Amniotic epithelial cell (primary cell): ENCODE measurements at regions not wholly inside any gene's neighbourhood (a gene's known extent, or its start where the extent isn't known, plus 50 kb on each side); places are given as distances from the start of the nearest gene placed in this dataset.
"Not testable (repeated sequence)": the region's sequence is repeated elsewhere in the genome, so short reads cannot be mapped to it uniquely, and the experiment has no call there.

Experiments used
- DNase-seq: peaks from one replicate; pipeline ENCODE4 v3.0.0-alpha.2; 2010; ENCODE audit warnings: low read depth

DNA sequence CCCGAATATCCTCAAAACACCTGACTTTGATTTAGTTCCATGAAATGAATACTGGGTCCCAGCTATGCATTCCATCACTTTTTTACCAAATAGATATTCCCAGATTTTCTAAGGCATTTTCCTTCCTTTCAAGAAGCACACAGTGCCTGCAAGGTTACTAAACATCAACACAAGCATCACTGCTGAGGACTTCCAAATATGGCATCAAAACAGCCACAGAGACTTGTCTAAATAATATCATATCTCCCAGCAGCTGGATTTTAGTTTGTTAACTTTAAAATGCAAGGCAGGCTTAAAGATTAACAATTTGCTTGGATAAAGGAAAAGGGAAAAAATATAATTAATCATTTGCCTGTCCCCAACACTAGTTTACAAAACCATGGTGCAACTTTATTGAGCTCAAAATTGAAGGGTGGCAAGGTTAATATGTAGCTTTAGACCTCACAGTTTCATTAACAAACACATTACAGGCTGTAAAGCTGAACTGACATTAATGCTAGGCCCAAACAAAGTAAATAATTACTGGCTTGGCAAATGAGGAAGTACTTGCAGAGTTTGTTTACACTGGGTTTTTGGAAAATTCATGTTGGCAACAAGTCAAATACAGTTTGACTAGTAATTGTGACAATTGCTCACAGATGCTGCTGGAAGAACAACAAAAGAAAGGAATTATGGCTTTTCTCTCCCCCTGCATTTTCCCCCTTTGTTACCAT is 401.7 kb upstream of the CDIN1 start:
- DNase-seq, result no peak

GRCh38 chr15:36178303-36178633 is 401.2 kb upstream of the CDIN1 start:
- no peak for DNase-seq

- DNase-seq, result no peak
These were observed 396.2 kb upstream of the CDIN1 start for GRCh38 chr15:36183201-36183600.

DNA sequence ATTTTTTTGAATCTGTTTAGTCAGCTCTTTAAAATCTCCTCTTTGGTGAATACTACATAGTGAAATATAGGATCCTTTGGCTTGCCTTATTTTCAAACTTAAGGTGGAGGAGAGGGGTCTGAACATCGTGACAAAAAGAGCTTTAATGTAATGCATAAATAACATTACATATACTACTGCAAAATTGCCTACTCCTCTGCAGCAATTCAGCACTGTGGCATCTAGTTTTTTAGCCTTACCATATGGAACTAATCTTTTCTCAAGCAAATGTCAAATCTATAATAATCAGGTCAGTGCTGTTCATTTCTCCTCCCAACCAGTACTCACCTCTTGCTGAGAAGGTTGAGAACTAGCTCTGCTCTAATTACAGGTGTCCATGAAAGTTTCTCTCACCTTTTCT is 394.0 kb upstream of the CDIN1 start:
- no peak for DNase-seq

- DNase-seq, result no peak
These were observed 393.6 kb upstream of the CDIN1 start for GRCh38 chr15:36185845-36186244.

GRCh38 chr15:36186376-36186775 is 393.1 kb upstream of the CDIN1 start:
- no peak for DNase-seq

DNA sequence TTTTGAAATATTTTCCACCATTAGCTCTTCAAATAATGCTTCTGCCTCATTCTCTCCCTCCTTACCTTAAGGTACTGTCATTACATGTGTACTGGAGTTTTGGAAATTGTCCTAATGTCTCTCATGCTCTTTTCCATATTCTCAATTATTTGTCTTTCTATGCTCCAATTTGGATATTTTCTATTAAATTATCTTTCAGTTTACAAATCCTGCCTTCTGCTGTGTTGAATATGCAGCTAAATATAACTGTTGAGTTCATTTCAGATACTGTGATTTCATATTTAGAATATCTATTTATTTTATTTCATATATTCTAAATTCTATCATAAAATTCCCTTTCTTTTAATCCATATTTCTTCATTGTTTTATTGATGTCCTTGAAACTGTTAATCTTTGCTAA is 388.0 kb upstream of the CDIN1 start:
- no peak for DNase-seq

DNA sequence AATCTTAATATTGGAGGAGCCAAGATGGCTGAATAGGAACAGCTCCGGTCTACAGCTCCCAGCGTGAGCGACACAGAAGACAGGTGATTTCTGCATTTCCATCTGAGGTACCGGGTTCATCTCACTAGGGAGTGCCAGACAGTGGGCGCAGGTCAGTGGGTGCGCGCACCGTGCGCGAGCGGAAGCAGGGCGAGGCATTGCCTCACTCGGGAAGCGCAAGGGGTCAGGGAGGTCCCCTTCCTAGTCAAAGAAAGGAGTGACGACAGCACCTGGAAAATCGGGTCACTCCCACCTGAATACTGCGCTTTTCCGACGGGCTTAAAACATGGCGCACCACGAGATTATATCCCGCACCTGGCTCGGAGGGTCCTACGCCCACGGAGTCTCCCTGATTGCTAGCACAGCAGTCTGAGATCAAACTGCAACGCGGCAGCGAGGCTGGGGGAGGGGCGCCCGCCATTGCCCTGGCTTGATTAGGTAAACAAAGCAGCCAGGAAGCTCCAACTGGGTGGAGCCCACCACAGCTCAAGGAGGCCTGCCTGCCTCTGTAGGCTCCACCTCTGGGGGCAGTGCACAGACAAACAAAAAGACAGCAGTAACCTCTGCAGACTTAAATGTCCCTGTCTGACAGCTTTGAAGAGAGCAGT is 383.9 kb upstream of the CDIN1 start:
- not testable (repeated sequence) for DNase-seq

GRCh38 chr15:36208868-36209582 is 370.4 kb upstream of the CDIN1 start:
- DNase-seq, result peak; percentile 4

DNA sequence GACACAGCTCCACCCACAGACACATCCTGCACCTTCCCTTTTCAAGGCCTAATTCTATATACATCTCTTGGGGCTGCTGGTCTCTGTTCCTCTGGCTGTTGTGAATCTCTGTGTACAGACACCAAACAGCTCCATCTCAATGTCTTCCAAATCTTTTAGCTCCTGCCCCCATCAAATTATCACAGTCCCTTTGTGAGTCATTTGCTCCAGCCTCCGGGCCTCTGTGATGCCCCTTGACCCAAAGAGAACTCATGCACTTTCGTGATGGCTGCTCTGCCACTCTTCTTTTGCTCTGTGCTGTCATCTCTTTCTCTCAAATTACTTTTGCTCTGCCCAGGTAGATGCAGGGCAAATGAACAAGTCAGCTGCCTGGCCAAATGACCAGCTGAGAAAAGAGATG is 369.0 kb upstream of the CDIN1 start:
- no peak for DNase-seq

- no peak for DNase-seq
These were observed 361.1 kb upstream of the CDIN1 start for GRCh38 chr15:36218322-36218721.

GRCh38 chr15:36218991-36219390 is 360.4 kb upstream of the CDIN1 start:
- no peak for DNase-seq

DNA sequence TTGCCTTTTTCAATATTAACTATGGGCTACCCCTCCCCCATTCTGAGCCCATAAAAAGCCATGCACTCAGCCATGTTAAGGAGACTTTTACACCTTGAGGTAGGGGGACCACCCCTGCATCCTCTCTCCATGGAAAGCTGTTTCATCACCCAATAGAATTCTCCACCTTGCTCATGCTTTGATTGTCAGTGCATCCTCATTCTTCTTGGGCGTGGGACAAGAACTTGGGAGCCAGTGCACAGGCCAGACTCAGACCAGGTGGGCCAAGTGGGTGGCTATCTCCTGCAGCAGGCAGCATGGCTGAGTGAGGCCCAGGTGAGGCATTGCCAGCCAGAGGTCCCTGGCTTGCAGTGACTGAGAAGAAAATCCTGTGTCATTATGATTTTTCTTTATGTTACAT is 357.4 kb upstream of the CDIN1 start:
- DNase-seq, result peak; percentile 7

- DNase-seq, result no peak
These were observed 348.6 kb upstream of the CDIN1 start for GRCh38 chr15:36230776-36231175.

DNA sequence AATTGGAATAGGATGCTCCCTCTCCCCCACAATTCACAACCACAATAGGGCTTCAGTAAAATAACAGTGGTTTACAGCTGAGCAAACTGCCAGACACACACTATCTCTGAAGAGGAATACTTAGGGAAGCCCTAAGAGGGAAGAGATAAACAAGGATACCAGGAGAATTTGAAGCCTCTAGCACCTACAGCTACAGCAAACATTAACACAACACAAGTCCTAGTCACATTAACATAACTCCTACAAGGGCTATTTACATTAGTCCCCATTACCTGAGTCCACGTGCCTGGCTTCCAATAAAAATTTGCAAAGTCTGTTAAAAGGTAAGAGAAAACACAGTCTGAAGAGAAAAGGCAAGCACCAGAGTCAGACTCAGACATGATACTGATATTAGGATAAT is 346.9 kb upstream of the CDIN1 start:
- DNase-seq, result no peak

- no peak for DNase-seq
These were observed 344.7 kb upstream of the CDIN1 start for GRCh38 chr15:36234743-36235142.

DNA sequence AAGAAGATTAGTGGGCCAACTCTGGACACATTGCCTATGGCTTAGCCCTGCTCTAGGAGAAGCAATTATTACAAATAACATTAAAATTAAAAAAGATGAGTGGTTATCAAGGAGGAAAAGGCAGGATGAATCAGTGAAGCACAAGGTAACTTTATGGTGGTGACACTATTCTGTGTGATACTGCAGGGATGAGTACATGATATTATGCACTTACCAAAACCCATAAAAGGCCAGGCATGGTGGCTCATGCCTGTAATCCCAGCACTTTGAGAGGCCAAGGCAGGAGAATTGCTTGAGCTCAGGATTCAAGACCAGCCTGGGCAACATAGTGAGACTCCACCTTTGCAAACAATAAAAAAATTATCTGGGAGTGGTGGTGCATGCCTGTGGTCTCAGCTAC is 344.3 kb upstream of the CDIN1 start:
- no peak for DNase-seq

DNA sequence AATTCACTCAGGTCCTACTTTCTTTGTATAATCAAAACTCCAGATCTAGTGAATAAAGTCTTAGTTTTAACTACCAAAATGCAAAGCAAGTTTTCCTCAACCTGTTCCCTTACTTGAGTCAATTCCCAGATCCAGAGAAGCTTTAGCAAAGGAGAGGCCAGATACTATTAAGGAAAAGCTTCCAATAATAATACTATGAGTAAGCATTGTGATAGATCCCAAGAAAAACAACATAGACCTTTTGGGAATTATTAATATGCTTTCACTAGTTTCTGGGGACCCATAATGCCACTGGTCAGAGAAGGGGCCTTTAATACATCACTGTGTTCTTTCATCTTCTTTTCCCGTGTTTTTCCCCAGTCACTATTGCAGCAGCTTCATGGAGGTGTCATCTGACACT is 339.9 kb upstream of the CDIN1 start:
- no peak for DNase-seq

GRCh38 chr15:36251450-36251849 is 328.0 kb upstream of the CDIN1 start:
- DNase-seq, result no peak

DNA sequence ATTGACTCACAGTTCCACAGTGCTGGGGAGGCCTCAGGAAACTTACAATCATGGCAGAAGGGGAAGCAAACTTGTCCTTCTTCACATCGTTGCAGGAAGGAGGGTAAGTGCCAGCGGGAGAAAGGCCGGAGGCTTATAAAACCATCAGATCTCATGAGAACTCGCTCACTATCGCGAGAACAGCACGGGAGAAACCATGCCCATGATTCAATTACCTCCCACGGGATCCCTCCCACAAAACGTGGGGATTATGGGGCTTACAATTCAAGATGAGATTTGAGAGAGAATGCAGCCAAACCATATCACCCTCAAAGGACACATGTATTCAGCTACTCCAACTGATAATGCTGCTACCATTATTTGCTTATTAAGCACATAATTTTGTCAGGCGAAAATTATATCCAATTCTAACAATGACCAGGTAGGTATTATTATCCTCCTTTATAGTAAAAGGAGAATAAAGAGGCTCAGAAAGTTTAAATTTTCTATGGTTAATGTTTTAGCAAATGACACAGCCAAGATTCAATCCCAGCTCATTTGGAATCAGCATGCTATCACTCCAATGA is 327.2 kb upstream of the CDIN1 start:
- no peak for DNase-seq

DNA sequence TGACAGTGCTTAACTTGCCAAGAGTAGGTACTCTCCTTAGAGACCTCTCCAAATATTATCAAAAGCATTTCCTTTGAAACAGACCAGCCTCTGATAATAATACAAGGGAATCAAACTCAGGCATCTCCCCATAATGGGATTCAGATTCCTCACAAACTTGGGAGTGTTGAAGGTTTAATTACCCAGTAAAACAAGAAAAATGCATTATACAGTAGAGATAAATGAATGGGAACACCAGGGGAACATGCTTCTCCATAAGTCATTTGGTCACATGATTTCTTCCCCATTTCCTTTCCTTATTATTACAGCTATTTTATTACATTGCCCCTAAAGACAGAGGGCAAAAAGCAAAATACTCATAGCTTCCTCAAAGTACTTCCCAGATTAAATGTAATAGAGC is 325.0 kb upstream of the CDIN1 start:
- DNase-seq, result no peak

- DNase-seq, result no peak
These were observed 323.0 kb upstream of the CDIN1 start for GRCh38 chr15:36256404-36256807.

DNA sequence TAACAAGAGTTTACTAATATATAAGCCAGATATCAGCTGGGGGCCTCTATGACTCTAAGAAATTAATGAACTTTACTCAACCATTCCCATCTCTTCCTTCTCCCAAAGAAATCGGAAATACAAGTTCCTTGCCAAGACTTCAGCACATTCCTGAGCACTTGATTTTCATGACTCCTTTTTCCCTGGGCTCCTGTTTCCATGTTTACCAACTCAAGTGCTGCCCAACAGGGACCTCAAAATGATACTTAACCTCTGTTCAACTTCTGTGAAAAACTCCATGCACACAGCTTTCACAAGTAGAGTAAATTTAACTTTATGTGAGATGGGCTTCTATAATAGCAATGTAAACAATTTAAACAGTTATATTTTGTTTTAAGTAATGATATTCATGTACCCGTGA is 315.8 kb upstream of the CDIN1 start:
- DNase-seq, result no peak
